Hematopoietic multipotent progenitor cell treated with erythropoietin and hydrocortisone succinate and interleukin-3 and kit ligand, for 15 days (in vitro differentiated cells): ENCODE measurements at regions not wholly inside any gene's neighbourhood (a gene's known extent, or its start where the extent isn't known, plus 50 kb on each side); places are given as distances from the start of the nearest gene placed in this dataset.

Experiments used
- DNase-seq: peaks from one replicate; pipeline ENCODE4 v3.0.0-alpha.2; 2015; ENCODE audit warnings: low spot score

DNA sequence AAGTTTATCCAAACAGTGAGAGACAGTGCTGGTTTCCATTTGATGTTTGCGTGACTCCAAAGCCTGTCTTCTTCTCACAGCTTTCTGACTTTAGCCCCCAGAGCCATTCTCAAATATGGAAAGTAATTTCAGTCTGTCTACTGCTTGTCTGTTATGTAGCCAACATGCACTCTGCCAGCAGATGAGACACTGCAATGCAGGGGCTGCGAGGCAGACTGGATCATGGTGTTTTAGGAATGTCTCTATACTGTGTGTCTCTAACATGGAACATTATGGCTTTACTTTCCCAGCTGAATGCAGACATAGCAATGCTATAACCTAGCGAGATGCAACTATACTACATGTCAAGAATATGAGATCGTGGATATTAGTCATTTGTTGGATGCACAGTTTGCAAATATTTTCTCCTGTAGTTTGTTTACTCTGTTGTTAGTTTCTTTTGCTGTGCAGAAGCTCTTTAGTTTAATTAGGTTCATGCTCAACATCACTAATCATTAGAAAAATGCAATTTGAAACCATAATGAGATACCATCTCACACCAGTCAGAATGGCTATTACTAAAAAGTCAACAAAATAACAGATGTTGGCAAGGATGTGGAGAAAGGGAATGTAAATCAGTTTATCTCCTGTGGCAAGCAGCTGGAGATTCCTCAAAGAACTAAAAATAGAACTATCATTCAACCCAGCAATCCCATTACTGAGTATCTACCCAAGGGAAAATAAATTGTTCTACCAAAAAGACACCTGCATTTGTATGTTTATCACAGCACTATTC lies 235.8 kb upstream of the TMTC1 start:
- DNase-seq, result no peak

DNA sequence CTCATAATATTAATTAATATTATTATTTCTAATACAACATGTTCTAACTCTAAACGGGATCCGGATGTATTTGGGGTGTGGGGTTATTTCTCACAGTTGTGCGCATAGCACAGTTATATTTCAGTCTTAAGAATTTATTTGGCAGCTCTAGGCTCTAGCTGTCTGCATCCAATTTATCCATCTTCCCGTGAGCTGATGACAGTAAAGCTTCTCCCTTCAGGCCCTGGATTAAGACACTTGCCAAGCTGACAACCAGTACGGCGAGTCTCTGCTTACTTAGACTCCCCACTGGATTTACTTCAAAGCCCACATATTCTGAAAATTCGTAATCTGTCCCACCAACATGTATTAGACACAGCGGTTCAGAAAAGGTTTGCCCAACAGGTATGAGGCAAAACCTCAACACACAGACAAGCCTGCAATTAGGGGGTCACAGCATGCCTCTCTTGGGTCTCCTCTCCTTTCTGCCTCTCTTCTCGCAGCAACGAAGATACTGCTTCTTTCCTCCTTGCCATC lies 232.9 kb upstream of the TMTC1 start:
- no peak for DNase-seq

DNA sequence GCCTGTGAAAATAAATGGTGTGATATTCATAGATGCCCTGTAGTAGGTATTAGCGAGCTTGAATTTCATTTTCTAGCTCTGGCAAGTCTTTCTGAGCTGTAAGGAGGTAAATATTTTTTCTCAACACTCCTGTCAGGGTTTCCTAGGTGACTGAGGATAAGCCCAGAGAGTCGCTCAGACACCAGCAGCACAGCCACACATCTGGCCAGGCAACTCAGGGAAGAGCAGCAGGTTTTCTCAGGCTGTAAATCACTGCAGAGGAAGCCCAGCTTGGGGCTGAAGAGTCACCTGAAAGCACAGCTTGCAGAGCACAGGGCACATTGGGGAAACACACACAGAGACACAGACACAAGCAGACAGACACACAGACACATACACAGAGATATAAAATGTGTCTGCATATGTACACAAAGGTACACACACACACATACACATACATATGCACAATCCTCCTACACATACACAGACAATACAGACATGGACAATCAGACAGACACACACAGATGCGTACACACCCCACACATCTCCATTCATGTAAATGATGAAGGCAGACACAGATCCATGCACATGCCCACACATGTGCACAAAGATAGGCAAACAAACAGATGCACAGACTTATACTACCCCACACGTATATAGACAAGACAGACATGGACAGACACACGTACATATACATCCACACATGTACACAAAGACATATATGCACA lies 232.0 kb upstream of the TMTC1 start:
- no peak for DNase-seq

DNA sequence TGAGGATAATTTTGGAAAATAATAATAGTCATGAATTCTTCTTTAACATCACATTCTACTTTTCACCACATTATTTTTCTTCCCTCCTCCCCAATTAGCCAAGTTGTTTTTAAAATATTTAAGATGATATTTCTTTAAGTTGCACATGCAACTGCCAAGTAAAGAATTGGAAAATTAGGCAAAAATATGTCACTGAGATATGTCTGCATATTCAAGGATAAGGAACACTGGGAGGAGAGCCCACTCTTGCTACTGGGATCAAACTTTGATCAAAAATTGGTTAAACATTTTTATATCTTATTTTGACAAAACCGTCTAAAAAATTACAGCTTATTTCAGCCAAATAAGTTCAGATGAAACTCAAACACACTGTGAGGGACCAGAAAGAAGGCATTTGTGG lies 231.2 kb upstream of the TMTC1 start:
- DNase-seq, result no peak

DNA sequence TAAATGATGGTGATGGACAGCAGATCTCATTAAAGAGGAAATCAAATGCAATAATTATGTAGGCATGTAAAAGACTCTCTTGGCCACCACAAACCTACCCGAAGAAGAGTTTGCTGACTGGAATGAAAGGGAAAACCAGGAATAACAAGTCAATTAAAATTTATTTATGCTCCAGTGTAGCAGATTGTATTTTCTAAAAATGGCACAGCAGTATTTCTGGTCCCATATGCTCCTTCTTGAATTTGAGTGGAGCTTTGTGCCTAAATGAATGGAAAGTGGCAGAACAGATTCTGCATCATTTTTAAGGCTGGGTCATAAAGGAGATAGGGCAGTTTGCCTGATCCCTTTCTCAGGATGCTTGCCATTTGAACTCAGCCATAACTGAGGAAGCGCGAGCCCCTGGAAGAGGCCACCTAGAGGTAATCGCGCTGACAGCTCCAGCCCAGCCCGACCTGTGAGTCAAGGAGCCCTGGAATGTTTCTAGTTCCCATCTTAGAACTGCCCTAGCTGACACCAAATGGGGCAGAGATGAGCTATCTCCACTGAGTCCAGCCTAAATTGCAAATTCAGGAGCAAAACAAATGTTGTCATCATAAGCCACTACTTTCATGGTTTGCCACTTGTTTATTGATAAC lies 229.2 kb upstream of the TMTC1 start:
- no peak for DNase-seq

DNA sequence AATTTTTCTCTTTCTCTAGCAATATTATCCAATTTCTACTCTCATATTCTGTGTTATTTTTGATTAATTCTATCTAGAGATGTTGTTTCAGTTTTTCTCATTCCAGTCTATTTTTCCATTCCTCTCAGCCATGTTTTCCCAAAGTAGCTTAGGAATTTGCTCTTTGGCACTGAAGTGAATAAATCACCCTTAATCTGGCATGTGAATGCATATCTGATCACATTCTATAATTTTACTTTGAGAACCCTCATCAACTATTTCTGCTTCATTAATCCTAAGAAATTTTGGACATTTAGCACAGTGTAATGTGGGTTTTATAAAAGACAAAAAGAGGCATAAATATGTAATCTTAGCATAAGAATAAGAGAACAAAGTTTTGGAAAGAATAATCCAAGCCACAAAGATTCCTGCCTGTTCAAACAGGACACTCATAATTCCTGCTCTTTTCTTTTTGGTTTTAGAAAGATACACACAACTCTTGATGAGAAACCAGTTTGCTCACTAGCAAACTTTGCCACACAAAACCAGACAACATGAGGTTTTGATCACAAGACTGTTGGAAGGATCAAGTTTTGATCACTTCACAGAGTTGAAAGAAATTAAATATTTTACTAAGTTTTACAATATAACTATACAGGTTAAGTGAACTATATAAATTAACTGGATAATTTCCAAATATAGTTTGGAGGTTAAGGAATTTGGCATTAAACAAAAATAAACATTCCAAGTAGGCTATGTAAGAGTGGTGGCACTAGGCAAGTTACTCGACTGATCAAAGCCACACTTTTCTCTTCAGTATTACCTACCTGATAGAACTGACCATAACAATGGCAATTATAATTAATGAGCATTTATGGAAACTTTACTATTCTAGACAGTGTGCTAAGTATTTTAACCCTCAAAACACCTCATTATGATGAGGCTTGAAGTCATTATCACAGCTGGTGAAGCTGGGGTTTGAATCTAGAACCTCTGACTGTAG lies 226.6 kb upstream of the TMTC1 start:
- no peak for DNase-seq

DNA sequence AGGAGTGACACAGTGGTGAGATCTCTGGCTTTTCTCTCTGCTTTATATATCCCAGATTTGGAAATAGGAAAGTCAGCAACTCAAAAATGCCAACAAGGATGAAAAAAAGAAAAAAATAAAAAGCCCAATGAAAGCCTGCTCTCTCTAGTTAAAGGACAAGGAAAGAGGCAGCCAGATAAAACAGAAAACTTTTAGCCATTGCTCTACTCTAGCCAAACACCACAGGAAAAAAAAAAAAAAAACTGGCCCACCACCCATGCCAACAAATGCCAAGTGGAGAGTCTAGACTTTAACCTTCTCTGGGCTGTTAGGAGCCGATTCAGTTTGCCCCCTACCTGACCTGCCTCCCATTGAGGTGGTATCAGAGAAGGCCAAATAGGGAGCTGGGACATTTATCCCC lies 222.3 kb upstream of the TMTC1 start:
- no peak for DNase-seq

DNA sequence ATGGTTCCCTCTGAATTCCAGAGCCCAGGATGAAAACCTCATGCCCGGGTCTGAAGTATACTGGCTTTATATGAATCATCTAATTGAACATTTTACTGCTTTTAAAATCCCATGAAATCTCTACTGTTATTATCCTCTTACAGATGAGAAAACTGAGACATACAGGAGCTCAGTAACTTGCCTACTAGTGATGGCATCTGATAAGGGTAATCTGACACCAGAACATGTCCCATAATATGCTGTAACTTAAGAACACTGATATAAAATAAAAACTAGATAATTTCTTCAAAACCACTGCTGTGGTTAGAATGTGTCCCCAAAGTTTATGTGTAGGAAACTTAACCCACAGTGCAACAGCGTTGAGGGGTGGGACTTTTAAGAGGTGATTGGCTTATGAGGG lies 219.6 kb upstream of the TMTC1 start:
- no peak for DNase-seq

DNA sequence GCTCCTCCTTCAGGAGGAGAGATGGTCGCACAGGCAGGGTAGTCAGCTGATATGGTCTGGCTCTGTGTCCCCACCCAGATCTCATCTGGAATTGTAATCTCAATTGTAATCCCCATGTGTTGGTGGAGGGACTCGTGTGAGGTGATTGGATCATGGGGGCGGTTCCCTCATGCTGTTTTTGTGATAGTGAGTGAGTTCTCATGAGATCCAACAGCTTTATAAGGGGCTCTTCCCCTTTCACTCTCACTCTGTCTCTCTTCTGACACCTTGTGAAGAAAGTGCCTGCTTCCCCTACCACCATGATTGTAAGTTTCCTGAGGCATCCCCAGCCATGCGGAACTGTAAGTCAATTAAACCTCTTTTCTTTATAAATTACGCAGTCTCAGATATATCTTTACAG lies 218.9 kb upstream of the TMTC1 start:
- DNase-seq, result no peak

DNA sequence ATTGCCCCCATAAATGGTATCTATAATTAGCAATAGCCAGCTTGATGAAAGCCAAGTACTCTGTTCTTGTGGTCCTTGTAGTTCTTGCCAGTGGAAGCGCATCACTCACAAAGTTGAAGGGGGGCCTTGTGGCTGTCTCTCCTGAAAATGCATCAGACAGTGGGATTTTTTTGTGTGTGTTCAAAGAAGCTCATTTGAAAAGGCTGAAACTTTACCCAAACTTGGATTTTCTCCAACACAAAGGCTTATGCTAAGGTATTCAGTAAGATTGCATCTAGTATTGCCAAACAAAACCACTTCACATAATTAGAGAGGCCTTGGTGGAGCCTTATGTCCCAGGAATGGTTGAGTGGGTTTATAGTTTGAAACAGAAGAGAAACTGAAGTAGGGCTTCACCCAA lies 216.7 kb upstream of the TMTC1 start:
- no peak for DNase-seq

DNA sequence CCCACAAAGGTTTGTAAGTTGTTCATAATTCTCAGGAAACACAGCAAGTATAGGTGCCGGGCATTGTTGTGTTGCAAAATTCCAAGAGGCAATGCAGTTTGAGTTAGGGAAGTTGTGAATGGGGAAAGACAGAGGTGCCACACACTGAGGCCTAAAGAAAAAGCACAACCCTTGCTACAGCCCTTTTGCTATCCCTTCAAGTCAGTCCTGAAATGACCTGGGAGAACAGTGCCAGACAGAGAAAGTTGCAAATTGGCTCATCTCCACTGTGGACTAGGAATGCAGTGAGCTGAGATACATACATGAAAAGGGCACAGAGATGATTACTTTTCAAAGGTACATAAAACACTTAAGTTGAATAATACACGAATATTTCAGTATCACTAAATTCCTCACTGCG lies 213.3 kb upstream of the TMTC1 start:
- DNase-seq, result no peak

DNA sequence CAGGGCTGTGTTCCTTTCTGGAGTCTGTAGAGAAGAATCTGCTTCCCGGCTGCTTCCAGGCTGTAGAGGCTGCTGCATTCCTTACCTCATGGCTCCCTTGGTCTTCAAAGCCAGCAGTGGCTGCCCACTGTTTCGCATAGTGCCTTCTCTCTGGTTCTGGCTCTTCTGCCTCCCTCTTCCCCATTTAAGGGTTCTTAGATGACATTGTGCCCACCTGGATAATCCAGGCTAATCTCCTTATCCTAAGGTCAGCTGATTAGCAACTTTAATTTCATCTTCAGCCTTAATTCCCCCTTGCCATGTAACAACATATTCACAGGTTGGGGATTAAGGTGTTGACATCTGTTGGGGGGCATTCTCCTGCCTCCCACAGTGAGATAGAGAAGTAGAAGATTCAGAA lies 208.6 kb upstream of the TMTC1 start:
- no peak for DNase-seq

DNA sequence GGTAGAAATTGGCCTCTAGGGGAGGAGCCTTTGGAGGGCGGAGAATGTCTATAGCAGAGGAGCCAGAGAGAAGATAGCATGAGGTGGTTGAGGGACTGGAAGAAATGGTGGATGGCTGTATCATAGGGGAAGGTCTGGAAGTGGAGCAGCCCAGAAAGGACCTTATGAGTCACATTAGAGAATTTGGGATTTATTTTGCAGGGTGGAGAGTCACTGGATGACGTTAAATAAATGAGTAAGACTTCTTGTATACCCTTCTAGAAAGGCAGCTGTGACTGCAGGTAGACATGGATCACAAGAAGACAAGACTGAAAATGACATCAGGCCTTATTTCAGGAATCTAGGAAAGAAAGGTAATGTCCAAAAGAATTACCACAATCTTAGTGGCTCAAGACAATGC lies 208.2 kb upstream of the TMTC1 start:
- DNase-seq, result no peak

DNA sequence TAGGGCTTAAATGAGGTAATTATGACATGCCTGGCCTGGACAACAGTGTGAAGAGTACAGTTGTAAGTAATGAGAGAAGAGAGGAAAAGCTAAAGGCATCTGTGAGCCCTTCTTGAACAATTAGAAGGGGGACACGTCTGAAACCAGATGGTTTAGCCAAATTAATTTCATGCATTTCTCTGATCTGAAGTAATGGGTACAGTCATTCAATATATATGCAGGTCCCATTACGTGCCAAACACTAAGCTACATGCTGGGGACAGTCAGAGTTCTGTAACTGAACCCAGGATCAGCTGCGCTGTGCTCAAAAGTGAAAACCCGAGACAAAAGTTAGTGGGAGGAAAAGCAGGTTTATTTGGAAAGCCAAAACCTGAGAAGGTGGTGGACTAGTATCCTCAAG lies 207.2 kb upstream of the TMTC1 start:
- DNase-seq, result no peak

DNA sequence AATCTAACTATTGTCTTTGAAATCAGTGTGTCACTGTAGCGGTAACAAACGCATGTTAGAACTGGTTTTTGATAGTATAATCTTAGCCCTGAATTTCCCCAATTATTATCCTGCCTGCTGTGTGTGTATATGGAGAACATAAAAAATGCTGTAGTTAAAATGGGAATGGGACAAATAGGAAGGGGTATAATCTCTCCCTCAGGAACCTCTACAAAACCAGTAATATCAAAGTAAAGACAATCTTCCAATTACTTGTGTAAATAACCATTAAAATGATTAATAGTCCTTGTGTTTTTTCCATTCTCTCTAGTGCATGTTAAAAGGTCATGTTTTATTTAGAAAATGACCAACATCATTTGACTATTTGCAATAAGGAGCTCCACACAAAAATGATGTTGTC lies 200.1 kb upstream of the TMTC1 start:
- DNase-seq, result no peak

DNA sequence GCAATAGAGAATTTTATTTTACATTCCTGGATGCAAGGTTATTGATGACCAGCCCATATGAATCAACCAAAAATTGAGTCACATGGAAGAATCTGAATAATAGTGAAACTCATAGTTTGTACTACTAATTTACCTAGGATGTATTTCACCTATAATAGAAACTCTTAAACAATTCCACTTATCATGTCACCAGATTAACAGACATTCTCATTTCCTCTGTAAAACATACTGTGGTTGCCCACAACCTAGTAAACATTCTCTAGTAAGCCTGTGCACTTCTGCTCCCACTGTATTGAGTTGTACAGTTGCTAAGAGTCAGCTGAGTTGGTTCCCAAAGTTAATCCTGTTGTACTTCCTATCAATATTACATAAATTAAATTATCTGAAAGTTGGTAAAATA lies 196.6 kb upstream of the TMTC1 start:
- no peak for DNase-seq

DNA sequence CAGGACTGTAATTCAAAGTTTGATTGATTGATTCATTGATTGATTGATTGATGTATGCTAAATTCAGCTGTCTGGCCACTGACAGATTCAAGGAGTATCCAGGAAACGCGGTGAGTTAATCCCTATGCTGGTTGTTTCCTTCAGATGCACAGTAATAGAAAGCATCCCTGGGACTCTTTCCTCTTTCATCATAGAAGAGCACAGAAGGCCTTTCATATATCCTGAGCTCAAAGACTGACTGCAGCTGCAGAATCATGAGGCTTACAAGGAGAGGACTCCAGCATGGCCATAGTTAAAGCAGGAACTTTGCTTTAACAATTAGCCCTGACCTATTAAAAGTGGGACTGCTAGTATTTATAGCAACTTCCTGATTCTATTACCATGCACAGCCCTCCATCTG lies 187.7 kb upstream of the TMTC1 start:
- DNase-seq, result no peak

DNA sequence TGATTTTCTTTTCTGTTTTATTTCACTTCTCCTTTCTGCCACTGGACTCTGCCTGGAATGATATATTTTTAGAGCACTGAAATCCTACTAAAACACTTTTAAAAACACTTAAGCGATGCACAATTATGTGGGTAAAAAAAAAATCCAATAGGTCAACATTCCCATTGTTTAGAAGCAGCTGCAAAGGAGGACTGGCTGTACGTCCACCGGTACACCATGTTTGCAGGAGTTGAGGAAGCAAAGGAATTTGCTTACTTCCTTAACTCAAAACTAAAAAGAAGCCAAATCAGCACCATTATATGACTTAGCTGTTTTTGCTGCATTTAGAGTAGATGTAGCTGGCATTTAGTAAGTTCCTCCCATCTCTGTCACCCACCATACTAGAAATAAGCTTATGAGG lies 186.8 kb upstream of the TMTC1 start:
- DNase-seq, result no peak

DNA sequence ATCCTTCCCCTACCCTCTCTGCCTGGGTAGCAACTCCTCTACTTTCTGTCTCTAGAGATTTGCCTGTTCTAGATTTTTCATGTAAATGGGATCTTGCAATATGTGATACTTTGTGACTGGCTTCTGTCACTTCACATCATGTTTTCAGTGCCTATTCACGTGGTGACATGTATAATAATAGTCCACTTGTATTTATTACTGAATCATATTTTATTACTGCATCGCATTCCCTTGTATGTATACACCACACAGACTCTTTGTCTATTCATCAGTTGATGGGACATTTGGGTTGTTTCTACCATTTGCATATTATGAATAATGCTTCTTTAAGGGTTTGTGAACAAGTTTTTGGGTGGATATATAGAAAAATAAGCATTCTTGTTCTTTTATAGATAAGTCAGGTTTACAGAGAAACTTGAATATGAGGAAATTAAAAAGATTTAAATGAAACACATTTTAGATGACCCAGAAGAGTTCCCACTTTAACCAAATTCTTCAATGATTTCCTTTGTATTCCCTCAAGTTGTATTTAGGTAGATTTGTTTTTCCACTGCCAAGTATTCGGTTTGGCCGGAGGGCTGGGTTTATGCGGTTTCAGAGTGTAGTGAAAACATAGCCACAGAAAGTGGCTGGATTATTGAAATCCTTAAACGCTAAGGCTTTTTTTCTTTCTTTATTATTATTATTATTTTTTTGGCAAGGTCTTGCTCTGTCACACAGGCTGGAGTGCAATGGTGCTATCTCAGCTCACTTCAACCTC lies 178.7 kb upstream of the TMTC1 start:
- DNase-seq, result no peak

DNA sequence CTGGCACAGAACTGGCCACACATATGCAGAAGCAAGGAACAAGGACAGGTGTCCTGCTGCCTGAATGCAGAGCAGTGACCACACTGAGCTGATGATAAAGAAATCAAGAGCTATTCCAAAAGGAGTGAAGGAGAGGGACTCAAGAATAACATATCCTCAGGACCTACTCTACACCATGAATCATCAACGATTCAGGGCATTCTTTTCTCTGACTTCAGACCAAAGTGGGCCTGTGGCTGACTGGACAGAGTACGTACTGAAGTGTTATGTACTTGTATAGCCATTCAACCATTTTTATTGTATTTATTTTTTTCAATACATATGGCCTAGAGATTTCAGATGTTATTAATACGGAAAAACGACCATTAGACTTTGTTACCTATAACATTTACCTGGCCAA lies 177.5 kb upstream of the TMTC1 start:
- DNase-seq, result no peak

DNA sequence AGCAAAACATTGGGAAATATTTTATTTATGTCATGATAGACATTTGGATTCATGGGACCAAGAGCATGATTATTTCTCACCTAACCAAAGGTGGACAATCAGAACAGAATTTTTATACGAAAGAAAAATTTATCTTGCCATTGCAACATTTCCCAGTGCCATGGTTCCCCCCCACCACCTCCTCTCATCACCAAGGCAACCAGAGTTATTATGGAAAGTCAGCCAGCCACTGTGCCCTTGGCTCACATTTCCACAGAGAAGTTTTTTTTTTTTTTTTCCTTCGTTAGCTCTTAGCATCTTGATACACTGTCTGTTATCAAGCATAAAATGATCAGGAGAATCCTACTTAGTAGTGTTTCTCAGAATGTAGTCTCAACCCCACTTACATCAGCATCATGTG lies 176.4 kb upstream of the TMTC1 start:
- no peak for DNase-seq
